Activated CD8-positive, alpha-beta T cell treated with anti-CD3 and anti-CD28 coated beads, Interleukin-2, amount 10 ng/mL, durations not matched to agents 7 days and 5 days (primary cell): ENCODE measurements at regions not wholly inside any gene's neighbourhood (a gene's known extent, or its start where the extent isn't known, plus 50 kb on each side); places are given as distances from the start of the nearest gene placed in this dataset.

Source experiments
- ATAC-seq: fragments of 150-1000 bp; cut with Tn5 transposase; one replicate; pipeline ENCODE4 v1.10.0; 2021; ENCODE audit warnings: moderate library complexity
- CTCF ChIA-PET: fragments of 350-600 bp; sonication (Branson Sonifier 250); formaldehyde crosslinking; loops from one replicate; lab custom pipeline; 2021; ENCODE audit warnings: antibody characterized with exemption; lab: Charles Lee
- POLR2A ChIA-PET: fragments of 350-600 bp; sonication (Branson Sonifier 250); formaldehyde crosslinking; loops from one replicate; lab custom pipeline; 2021; ENCODE audit warnings: antibody characterized with exemption; lab: Charles Lee
- DNase-seq: peaks from one replicate; pipeline ENCODE4 v3.0.0-alpha.2; 2020
- H3K27ac Mint-ChIP-seq: one replicate; pipeline ENCODE4 v1.8.0; 2021; ENCODE audit warnings: mild to moderate bottlenecking, mixed read lengths
- H3K27me3 Mint-ChIP-seq: one replicate; pipeline ENCODE4 v1.8.0; 2021; ENCODE audit warnings: low read depth, mixed read lengths
- H3K36me3 Mint-ChIP-seq: one replicate; pipeline ENCODE4 v1.8.0; 2021; ENCODE audit warnings: low read depth, mixed read lengths
- H3K4me1 Mint-ChIP-seq: one replicate; pipeline ENCODE4 v1.8.0; 2021; ENCODE audit warnings: low read depth, mixed read lengths
- H3K4me3 Mint-ChIP-seq: one replicate; pipeline ENCODE4 v1.8.0; 2021; ENCODE audit warnings: mild to moderate bottlenecking, mixed read lengths
- H3K9me3 Mint-ChIP-seq: one replicate; pipeline ENCODE4 v1.8.0; 2022; ENCODE audit warnings: mixed read lengths; ENCODE audit not compliant: insufficient read depth

DNA sequence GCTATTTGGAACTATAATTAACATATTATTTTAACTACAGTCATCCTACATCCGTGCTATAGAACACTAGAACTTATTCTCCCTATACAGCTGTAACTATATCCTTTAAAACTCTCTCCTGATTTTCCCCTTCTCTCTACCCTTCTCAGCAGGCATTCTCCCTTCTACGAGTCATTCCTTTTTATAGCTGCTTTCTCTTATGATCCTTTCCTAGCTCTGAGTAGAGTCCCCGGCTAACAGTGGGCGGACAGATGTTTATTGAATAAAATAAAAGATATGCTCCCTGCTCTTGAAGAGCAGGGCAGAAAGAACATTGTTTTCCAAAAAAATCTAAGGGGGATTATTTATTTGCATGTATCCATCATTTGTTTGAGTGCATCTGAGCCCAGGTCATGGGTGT is 246.5 kb upstream of the TMTC4 start:
- CTCF ChIA-PET: no interaction called here

DNA sequence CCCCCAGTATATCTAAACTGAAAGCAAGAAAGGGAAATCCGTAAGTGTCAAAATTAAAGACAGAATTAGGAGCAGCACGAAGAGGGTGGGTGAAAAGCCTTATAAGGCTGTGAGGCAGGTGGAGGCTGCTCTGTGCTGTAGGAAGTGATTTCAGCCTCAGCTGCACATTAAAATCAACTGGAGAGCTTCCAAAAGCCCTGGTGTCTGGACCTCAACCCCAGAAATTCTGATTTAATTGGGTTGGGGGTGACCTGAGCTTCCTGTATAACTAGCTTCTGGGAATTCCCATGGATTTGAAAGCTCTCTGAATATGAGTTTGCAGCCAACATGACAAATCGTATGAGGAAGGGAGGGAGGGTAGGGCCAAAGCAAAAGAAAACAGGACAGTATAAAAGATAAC is 242.4 kb upstream of the TMTC4 start:
- no peak overlapping the region for H3K4me3 Mint-ChIP-seq
- DNase-seq (no peak), ATAC-seq (no peak)
- POLR2A ChIA-PET: no interaction called here
- H3K9me3 Mint-ChIP-seq: no peaks in the 10 kb centered on the region
- H3K4me1 Mint-ChIP-seq: no peaks in the 10 kb centered on the region
- no peaks in the 10 kb centered on the region for H3K36me3 Mint-ChIP-seq
- peaks cover 5% of the 10 kb centered on the region for H3K27me3 Mint-ChIP-seq
- no peak overlapping the region for H3K27ac Mint-ChIP-seq
- CTCF ChIA-PET: no interaction called here

More for the DNA sequence above, 246.5 kb upstream of the TMTC4 start:
- DNase-seq: no peak
- Mint-ChIP-seq H3K36me3 (no peaks in the 10 kb centered on the region), H3K27ac (no peak overlapping the region), H3K27me3 (peaks cover 5% of the 10 kb centered on the region), H3K9me3 (no peaks in the 10 kb centered on the region), H3K4me1 (no peaks in the 10 kb centered on the region), H3K4me3 (no peak overlapping the region)
- ATAC-seq: no peak
- POLR2A ChIA-PET: no interaction called here

- H3K27me3 Mint-ChIP-seq: peaks cover 8% of the 10 kb centered on the region
- ChIA-PET CTCF (no interaction called here), POLR2A (no interaction called here)
- H3K36me3 Mint-ChIP-seq: no peaks in the 10 kb centered on the region
- DNase-seq (no peak), ATAC-seq (no peak)
- no peaks in the 10 kb centered on the region for H3K4me1 Mint-ChIP-seq
- no peak overlapping the region for H3K27ac Mint-ChIP-seq
- H3K9me3 Mint-ChIP-seq: no peaks in the 10 kb centered on the region
- H3K4me3 Mint-ChIP-seq: no peak overlapping the region
Measured at GRCh38 chr13:100913143-100913542, 238.5 kb upstream of the TMTC4 start.

DNA sequence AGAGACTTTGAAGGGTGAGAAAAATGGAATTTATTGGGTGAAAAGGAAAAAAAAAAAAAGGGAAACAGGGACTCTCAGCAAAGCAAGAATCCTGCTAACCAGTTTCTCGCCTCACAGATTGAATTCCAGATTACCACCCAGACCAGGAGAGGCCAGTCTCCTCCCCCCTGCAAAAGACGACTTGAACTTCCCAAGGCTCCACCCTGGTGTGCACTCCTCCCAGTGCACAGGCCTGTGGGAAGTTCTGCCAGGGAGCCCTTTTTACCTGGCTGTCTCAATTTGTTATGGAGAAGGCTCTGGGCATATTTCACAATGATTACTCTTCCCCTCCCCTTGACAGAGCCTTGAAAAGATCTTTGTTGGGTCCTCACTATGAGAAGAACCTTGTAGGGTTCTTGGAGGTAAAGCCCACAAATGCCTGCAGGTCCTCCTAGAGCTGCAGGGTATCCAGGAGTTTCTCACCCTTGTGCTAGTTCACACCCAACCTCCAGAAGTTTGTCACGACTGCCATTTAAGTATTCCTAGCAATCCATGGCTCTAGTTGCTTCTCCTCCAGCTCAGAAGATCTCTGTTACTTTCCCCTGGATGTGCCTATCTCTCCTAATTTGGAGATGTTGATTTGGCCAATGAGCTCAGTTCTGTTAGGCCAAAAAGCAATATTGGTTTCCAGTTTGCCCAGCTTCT is 229.8 kb upstream of the TMTC4 start:
- ChIA-PET CTCF (no interaction called here), POLR2A (no interaction called here)
- Mint-ChIP-seq H3K9me3 (no peaks in the 10 kb centered on the region), H3K4me3 (no peak overlapping the region), H3K27ac (no peak overlapping the region), H3K36me3 (no peaks in the 10 kb centered on the region), H3K4me1 (no peaks in the 10 kb centered on the region), H3K27me3 (peaks cover 3% of the 10 kb centered on the region)
- ATAC-seq: no peak
- DNase-seq: no peak

GRCh38 chr13:100899720-100900316 is 225.2 kb upstream of the TMTC4 start:
- Mint-ChIP-seq H3K27ac (no peak overlapping the region), H3K9me3 (no peaks in the 10 kb centered on the region), H3K4me1 (no peaks in the 10 kb centered on the region), H3K4me3 (no peak overlapping the region), H3K27me3 (no peaks in the 10 kb centered on the region), H3K36me3 (no peaks in the 10 kb centered on the region)
- POLR2A ChIA-PET: no interaction called here
- CTCF ChIA-PET: no interaction called here
- DNase-seq (no peak), ATAC-seq (no peak)

- no peak for ATAC-seq
- DNase-seq: no peak
- ChIA-PET CTCF (no interaction called here), POLR2A (no interaction called here)
- Mint-ChIP-seq H3K36me3 (no peaks in the 10 kb centered on the region), H3K27ac (no peak overlapping the region), H3K4me3 (no peak overlapping the region), H3K9me3 (no peaks in the 10 kb centered on the region), H3K27me3 (no peaks in the 10 kb centered on the region), H3K4me1 (no peaks in the 10 kb centered on the region)
Measured at GRCh38 chr13:100898431-100898830, 223.8 kb upstream of the TMTC4 start.

DNA sequence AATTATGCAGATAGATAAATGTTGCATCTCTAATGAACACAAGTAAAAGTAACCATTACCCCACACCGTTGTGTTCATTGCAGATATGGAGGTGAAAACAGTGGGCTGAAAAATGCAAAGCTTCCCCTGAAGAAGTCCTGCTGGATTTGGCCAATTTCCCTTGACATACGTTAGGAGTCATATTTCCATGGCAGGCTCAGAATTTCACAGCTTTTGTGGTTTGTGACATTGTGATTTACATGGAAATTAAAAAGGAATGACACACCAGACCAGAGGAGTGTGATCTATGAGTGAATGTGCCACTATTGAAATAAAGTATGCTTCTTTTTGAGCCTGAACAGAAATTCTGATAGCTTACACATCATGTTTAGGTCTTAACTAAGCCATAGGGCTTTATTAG is 221.1 kb upstream of the TMTC4 start:
- Mint-ChIP-seq H3K27ac (no peak overlapping the region), H3K36me3 (no peaks in the 10 kb centered on the region), H3K9me3 (no peaks in the 10 kb centered on the region), H3K4me1 (no peaks in the 10 kb centered on the region), H3K4me3 (no peak overlapping the region), H3K27me3 (no peaks in the 10 kb centered on the region)
- no peak for ATAC-seq
- POLR2A ChIA-PET: no interaction called here
- DNase-seq: no peak
- CTCF ChIA-PET: no interaction called here

GRCh38 chr13:100892981-100893380 is 218.4 kb upstream of the TMTC4 start:
- DNase-seq (no peak), ATAC-seq (no peak)
- H3K27me3 Mint-ChIP-seq: no peaks in the 10 kb centered on the region
- no peaks in the 10 kb centered on the region for H3K4me1 Mint-ChIP-seq
- H3K9me3 Mint-ChIP-seq: no peaks in the 10 kb centered on the region
- POLR2A ChIA-PET: no interaction called here
- H3K4me3 Mint-ChIP-seq: no peak overlapping the region
- no peak overlapping the region for H3K27ac Mint-ChIP-seq
- H3K36me3 Mint-ChIP-seq: no peaks in the 10 kb centered on the region
- CTCF ChIA-PET: no interaction called here

DNA sequence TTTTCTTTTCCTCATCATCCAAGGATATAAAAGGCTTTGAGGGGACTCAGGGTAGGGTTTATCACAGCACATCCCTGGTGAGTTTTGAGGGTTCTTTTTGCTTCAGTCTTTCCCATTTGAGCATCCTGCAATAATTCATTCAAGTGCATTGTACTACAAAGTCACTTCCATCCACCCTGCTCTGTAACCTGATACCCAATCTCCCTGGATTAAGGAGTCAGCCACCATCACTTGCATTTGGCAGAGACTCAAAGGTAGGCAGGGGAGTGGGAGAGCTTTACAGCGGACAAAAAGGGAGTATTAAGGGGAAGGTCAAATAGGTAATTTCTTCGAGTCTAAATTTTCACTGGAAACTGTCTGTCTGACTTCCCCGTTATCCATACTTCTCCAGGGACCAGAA is 216.1 kb upstream of the TMTC4 start:
- ATAC-seq (no peak), DNase-seq (no peak)
- no peaks in the 10 kb centered on the region for H3K36me3 Mint-ChIP-seq
- H3K27me3 Mint-ChIP-seq: no peaks in the 10 kb centered on the region
- ChIA-PET CTCF (no interaction called here), POLR2A (no interaction called here)
- no peak overlapping the region for H3K27ac Mint-ChIP-seq
- H3K4me1 Mint-ChIP-seq: no peaks in the 10 kb centered on the region
- no peak overlapping the region for H3K4me3 Mint-ChIP-seq
- H3K9me3 Mint-ChIP-seq: no peaks in the 10 kb centered on the region

GRCh38 chr13:100887729-100888151 is 213.1 kb upstream of the TMTC4 start:
- no peak overlapping the region for H3K4me3 Mint-ChIP-seq
- H3K36me3 Mint-ChIP-seq: no peaks in the 10 kb centered on the region
- H3K9me3 Mint-ChIP-seq: no peaks in the 10 kb centered on the region
- ATAC-seq (no peak), DNase-seq (no peak)
- H3K27ac Mint-ChIP-seq: no peak overlapping the region
- POLR2A ChIA-PET: no interaction called here
- H3K27me3 Mint-ChIP-seq: no peaks in the 10 kb centered on the region
- CTCF ChIA-PET: no interaction called here
- no peaks in the 10 kb centered on the region for H3K4me1 Mint-ChIP-seq

DNA sequence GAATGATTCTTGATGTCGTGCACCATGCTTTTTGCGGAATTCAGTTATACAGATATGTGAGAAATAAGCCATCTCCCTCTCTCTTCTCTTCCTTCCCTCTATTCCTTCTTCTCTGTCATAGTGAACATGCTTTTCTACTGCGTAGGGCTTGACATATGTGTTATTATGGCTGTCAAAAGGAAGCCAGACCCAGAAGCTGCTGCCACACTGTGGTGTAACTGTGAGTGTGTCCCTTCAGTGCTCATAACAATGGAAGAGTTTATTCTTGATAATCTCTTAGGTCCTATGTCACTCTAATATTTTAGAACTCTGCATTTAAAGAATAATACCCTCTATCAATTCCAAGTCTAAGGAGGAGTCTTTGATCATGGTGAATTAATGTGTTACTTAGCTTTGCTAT is 208.9 kb upstream of the TMTC4 start:
- CTCF ChIA-PET: interaction anchor here (0.6 kb wide), 1 partner anchor 196 kb away, joined by 3 read pairs; no protein-coding TSS in a partner anchor
- POLR2A ChIA-PET: no interaction called here
- no peak for ATAC-seq
- Mint-ChIP-seq H3K36me3 (no peaks in the 10 kb centered on the region), H3K27ac (no peak overlapping the region), H3K4me3 (no peak overlapping the region), H3K27me3 (peaks cover 2% of the 10 kb centered on the region), H3K4me1 (no peaks in the 10 kb centered on the region), H3K9me3 (no peaks in the 10 kb centered on the region)
- DNase-seq: no peak

DNA sequence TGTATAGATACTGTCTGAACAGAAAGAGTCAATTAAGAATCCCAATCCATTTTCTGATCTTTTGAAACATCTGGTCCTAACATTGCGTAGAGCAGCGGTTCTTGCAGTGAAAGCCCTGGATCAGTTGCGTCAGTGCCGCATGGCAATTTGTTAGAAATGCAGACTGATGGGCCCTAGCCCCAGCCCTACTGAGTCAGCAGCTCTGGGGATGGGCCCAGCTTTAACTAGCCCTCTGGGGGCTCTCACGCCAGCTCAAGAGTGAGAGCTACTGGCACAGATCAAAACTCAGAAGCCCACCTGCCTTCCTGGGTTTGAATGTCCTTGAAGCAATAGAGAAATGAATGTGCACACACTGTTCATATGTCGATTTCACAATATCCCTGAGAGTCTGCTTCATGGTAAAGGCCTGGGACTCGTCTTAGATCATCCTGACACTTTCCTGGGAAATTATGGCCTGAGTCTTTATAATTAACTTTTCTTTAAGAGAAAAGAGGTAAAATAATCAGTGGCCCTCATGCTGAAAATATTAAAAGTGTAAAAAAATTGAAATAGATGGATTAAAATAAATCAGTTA is 206.8 kb upstream of the TMTC4 start:
- no peaks in the 10 kb centered on the region for H3K9me3 Mint-ChIP-seq
- peaks cover 2% of the 10 kb centered on the region for H3K27me3 Mint-ChIP-seq
- POLR2A ChIA-PET: no interaction called here
- H3K27ac Mint-ChIP-seq: no peak overlapping the region
- ATAC-seq: no peak
- no peaks in the 10 kb centered on the region for H3K4me1 Mint-ChIP-seq
- no peak overlapping the region for H3K4me3 Mint-ChIP-seq
- no peaks in the 10 kb centered on the region for H3K36me3 Mint-ChIP-seq
- CTCF ChIA-PET: no interaction called here
- no peak for DNase-seq
